SK-N-SH treated with all-trans-retinoic acid at 6 μM for 48 hours (cell line): ENCODE measurements at regions not wholly inside any gene's neighbourhood (a gene's known extent, or its start where the extent isn't known, plus 50 kb on each side); places are given as distances from the start of the nearest gene placed in this dataset.

Experiments used
- ATAC-seq: fragments of 200-7000 bp; cut with Tn5 transposase; 3 replicates; pipeline ENCODE4 v1.9.1; 2020; ENCODE audit warnings: mild to moderate bottlenecking, moderate library complexity
- ARNTL ChIP-seq: fragments of 450-650 bp; formaldehyde crosslinking; IDR thresholded peaks from 2 replicates; pipeline ENCODE4 v1.5.0; 2020; ENCODE audit warnings: low read depth, mild to moderate bottlenecking, moderate library complexity, borderline replicate concordance
- BACH2 ChIP-seq: fragments of 250-450 bp; sonication (Bioruptor Pico); IDR thresholded peaks from 2 replicates; pipeline ENCODE4 v1.9.0; 2021; ENCODE audit warnings: mild to moderate bottlenecking, borderline replicate concordance
- CREB5 ChIP-seq: fragments of 250-450 bp; sonication (Bioruptor Pico); IDR thresholded peaks from 2 replicates; pipeline ENCODE4 v1.5.1; 2020; ENCODE audit warnings: low read depth, mild to moderate bottlenecking, moderate library complexity
- CSDC2 ChIP-seq: fragments of 250-450 bp; sonication (Bioruptor Pico); IDR thresholded peaks from 2 replicates; pipeline ENCODE4 v1.5.0; 2020; ENCODE audit warnings: mild to moderate bottlenecking, moderate library complexity
- CSRNP3 ChIP-seq: fragments of 250-450 bp; sonication (Bioruptor Pico); IDR thresholded peaks from 2 replicates; pipeline ENCODE4 v1.5.1; 2021; ENCODE audit warnings: mild to moderate bottlenecking, moderate library complexity
- GLIS3 ChIP-seq: fragments of 250-450 bp; sonication (Bioruptor Pico); IDR thresholded peaks from 2 replicates; pipeline ENCODE4 v1.5.0; 2020; ENCODE audit warnings: mild to moderate bottlenecking, moderate library complexity
- ISL1 ChIP-seq: fragments of 250-450 bp; sonication (Bioruptor Pico); IDR thresholded peaks from 2 replicates; pipeline ENCODE4 v2.1.2; 2022; ENCODE audit warnings: mild to moderate bottlenecking, moderate library complexity
- OSR1 ChIP-seq: fragments of 250-450 bp; sonication (Bioruptor Pico); IDR thresholded peaks from 2 replicates; pipeline ENCODE4 v1.8.0; 2022; ENCODE audit warnings: moderate library complexity, mild to moderate bottlenecking, inconsistent platforms
- POU6F1 ChIP-seq: fragments of 250-450 bp; sonication (Bioruptor Pico); IDR thresholded peaks from 2 replicates; pipeline ENCODE4 v1.8.0; 2021; ENCODE audit warnings: low read depth, mild to moderate bottlenecking, moderate library complexity, borderline replicate concordance
- PPARA ChIP-seq: fragments of 250-450 bp; sonication (Bioruptor Pico); IDR thresholded peaks from 2 replicates; pipeline ENCODE4 v1.5.0; 2020; ENCODE audit warnings: mild to moderate bottlenecking, borderline replicate concordance
- RARB ChIP-seq: fragments of 250-450 bp; sonication (Bioruptor Pico); IDR thresholded peaks from 2 replicates; pipeline ENCODE4 v1.8.0; 2021; ENCODE audit warnings: mild to moderate bottlenecking, moderate library complexity
- SNAI2 ChIP-seq: fragments of 250-450 bp; sonication (Bioruptor Pico); IDR thresholded peaks from 2 replicates; pipeline ENCODE4 v1.5.0; 2020; ENCODE audit warnings: mild to moderate bottlenecking, moderate library complexity
- TCF4 ChIP-seq: fragments of 250-450 bp; sonication (Bioruptor Pico); IDR thresholded peaks from 2 replicates; pipeline ENCODE4 v1.8.0; 2021; ENCODE audit warnings: mild to moderate bottlenecking, moderate library complexity, borderline replicate concordance
- TSHZ2 ChIP-seq: fragments of 250-450 bp; sonication (Bioruptor Pico); IDR thresholded peaks from 2 replicates; pipeline ENCODE4 v1.5.0; 2020; ENCODE audit warnings: mild to moderate bottlenecking, moderate library complexity
- ZFP30 ChIP-seq: fragments of 450-650 bp; formaldehyde crosslinking; IDR thresholded peaks from 2 replicates; pipeline ENCODE4 v1.5.0; 2022; ENCODE audit warnings: mild to moderate bottlenecking, moderate library complexity
- ZNF565 ChIP-seq: fragments of 450-650 bp; formaldehyde crosslinking; conservative IDR thresholded peaks from 2 replicates; pipeline ENCODE4 v1.5.0; 2020; ENCODE audit warnings: low read depth, mild to moderate bottlenecking, moderate library complexity
- ZNF70 ChIP-seq: fragments of 450-650 bp; formaldehyde crosslinking; IDR thresholded peaks from 2 replicates; pipeline ENCODE4 v1.5.0; 2020; ENCODE audit warnings: mild to moderate bottlenecking, moderate library complexity
- TF ChIP-seq, protein P1 (sequence below): fragments of 250-450 bp; sonication (Bioruptor Pico); IDR thresholded peaks from 2 replicates; pipeline ENCODE4 v1.8.0; 2020; ENCODE audit warnings: mild to moderate bottlenecking, moderate library complexity, borderline replicate concordance

DNA sequence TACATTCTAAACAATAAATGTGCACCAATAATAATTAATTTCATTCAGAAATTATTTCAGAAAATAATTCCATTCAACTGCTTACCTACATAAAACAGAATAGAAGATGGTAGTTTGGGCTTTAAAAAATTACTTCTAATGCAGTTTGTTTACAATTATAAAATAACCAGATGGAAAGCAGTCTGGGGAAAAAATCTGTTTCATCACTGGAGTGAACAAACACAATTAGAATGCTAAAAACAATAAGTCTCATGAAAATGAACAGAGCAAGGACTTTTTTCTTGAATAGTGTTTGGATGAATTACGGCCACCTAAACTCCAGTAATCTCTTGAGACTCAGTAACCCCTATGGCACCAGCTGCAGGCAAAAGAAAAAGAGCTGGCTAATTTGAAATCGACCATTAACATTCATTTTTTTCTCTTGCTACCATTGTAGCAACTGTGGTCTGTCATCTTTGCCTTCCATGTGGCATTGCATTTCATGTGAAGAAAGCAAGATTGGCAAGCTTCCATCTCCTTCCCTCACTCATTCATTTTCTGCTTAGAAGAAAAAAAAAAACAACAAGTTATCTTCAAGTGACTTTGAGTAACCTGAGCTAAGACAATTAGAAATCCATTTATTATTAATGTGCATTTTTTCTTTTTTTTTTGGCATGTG, 88.4 kb upstream of the CEP85L start (continued):
- TF ChIP-seq TSHZ2 (CRISPR knock-in tag): no peak

DNA sequence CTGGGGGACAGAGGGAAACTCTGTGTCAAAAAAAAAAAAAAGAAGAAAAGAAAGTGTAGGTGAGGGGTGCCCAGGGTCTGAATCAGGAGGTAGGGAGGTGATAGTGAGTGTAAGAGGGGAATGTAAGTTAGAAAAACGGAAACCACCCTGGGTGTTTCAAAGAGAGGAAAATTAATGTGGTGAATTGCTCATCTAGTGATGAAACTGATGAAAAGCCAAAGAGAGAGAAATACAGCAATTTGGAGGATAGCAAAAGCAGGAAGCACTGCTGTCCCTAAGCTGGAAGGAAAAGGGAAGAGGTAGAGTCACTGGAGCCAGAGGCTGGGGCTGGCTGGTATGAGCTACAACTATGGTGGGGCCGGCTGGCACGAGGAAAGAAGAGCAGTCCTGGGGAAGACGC, 85.0 kb upstream of the CEP85L start:
- no peak for TF ChIP-seq OSR1 (CRISPR knock-in tag)
- TF ChIP-seq GLIS3 (CRISPR knock-in tag): no peak
- no peak for TF ChIP-seq BACH2 (CRISPR knock-in tag)
- TF ChIP-seq TSHZ2 (CRISPR knock-in tag): no peak
- no peak for TF ChIP-seq CSDC2
- TF ChIP-seq ZFP30 (CRISPR knock-in tag): no peak
- TF ChIP-seq CREB5: no peak
- no peak for TF ChIP-seq SNAI2 (CRISPR knock-in tag)
- TF ChIP-seq TCF4 (CRISPR knock-in tag): no peak
- TF ChIP-seq ZNF565 (CRISPR knock-in tag): no peak
- TF ChIP-seq, protein P1, sequence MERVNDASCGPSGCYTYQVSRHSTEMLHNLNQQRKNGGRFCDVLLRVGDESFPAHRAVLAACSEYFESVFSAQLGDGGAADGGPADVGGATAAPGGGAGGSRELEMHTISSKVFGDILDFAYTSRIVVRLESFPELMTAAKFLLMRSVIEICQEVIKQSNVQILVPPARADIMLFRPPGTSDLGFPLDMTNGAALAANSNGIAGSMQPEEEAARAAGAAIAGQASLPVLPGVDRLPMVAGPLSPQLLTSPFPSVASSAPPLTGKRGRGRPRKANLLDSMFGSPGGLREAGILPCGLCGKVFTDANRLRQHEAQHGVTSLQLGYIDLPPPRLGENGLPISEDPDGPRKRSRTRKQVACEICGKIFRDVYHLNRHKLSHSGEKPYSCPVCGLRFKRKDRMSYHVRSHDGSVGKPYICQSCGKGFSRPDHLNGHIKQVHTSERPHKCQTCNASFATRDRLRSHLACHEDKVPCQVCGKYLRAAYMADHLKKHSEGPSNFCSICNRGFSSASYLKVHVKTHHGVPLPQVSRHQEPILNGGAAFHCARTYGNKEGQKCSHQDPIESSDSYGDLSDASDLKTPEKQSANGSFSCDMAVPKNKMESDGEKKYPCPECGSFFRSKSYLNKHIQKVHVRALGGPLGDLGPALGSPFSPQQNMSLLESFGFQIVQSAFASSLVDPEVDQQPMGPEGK: no peak
- ATAC-seq: no peak

GRCh38 chr6:118735320-118735719, 83.9 kb upstream of the CEP85L start:
- ATAC-seq: peak; percentile 69

More at GRCh38 chr6:118735320-118735719, 83.9 kb upstream of the CEP85L start:
- no peak for TF ChIP-seq POU6F1 (CRISPR knock-in tag)
- TF ChIP-seq TSHZ2 (CRISPR knock-in tag): no peak
- no peak for TF ChIP-seq ZNF70 (CRISPR knock-in tag)
- TF ChIP-seq PPARA (CRISPR knock-in tag): no peak
- no peak for TF ChIP-seq ISL1
- no peak for TF ChIP-seq OSR1 (CRISPR knock-in tag)
- no peak for TF ChIP-seq TCF4 (CRISPR knock-in tag)
- TF ChIP-seq ARNTL (CRISPR knock-in tag): no peak
- no peak for TF ChIP-seq ZFP30 (CRISPR knock-in tag)
- TF ChIP-seq GLIS3 (CRISPR knock-in tag): no peak
- TF ChIP-seq RARB (CRISPR knock-in tag): no peak
- TF ChIP-seq BACH2 (CRISPR knock-in tag): no peak
- no peak for TF ChIP-seq CSRNP3
